GM12878 (cell line): ENCODE measurements at regions not wholly inside any gene's neighbourhood (a gene's known extent, or its start where the extent isn't known, plus 50 kb on each side); places are given as distances from the start of the nearest gene placed in this dataset.

ENCODE experiments used
- ATAC-seq: fragments of 200-7000 bp; cut with Tn5 transposase; 3 replicates; pipeline ENCODE4 v1.9.1; 2020; ENCODE audit warnings: mild to moderate bottlenecking, moderate library complexity
- BruUV-seq: library from RNA; stranded (reverse); fragments of 400-500 nt; replicated peaks from 2 replicates; lab custom pipeline; 2021; lab: Mats Ljungman, UMichigan
- CTCF ChIA-PET: fragments of 300-600 bp; sonication (Branson Sonifier 250); formaldehyde crosslinking; extraction: SDS; loops from one replicate; lab custom pipeline; 2021; ENCODE audit warnings: inconsistent platforms; lab: Yijun Ruan, JAX
- POLR2A ChIA-PET: fragments of 350-600 bp; formaldehyde crosslinking; extraction: SDS; loops from one replicate; lab custom pipeline; 2021; ENCODE audit warnings: inconsistent platforms; lab: Charles Lee
- RAD21 ChIA-PET: fragments of 300-600 bp; sonication (Branson Sonifier 250); formaldehyde crosslinking; loops from one replicate; lab custom pipeline; 2023; ENCODE audit warnings: antibody characterized with exemption; ENCODE audit not compliant: unreplicated experiment; lab: Charles Lee
- SMC1A ChIA-PET: fragments of 300-600 bp; sonication (Branson Sonifier 250); formaldehyde crosslinking; loops from one replicate; lab custom pipeline; 2023; ENCODE audit not compliant: unreplicated experiment, uncharacterized antibody; lab: Charles Lee
- DNase-seq: peaks from one replicate; pipeline ENCODE4 v3.0.0-alpha.2; 2011; ENCODE audit warnings: low read depth, low spot score
- FAIRE-seq: peaks from 3 replicates; lab custom pipeline; 2011; peaks lifted over from hg19 to GRCh38; lab: Jason Lieb, UNC
- H2AFZ ChIP-seq: 2 replicates; pipeline ENCODE4 v1.6.0; 2011; ENCODE audit warnings: low read depth, low read length, control low read depth; ENCODE audit not compliant: control insufficient read depth
- H3K27ac ChIP-seq: 2 replicates; pipeline ENCODE4 v1.5.1; 2011; ENCODE audit warnings: control low read depth; ENCODE audit not compliant: control insufficient read depth, insufficient read depth
- H3K27me3 ChIP-seq, 2 experiments: replicated peaks in 1 of 2; 2 replicates each; pipeline versions ENCODE4 v1.6.0 to v1.6.1; 2011; ENCODE audit warnings: low read length in 1 of 2; ENCODE audit not compliant: control insufficient read depth in 2 of 2, insufficient read depth in 2 of 2
- H3K36me3 ChIP-seq, 2 experiments: 2 replicates each; pipeline ENCODE4 v1.5.1; 2011; ENCODE audit warnings: low read length in 1 of 2; ENCODE audit not compliant: control insufficient read depth in 2 of 2, insufficient read depth in 2 of 2
- H3K4me1 ChIP-seq: 2 replicates; pipeline ENCODE4 v1.6.1; 2011; ENCODE audit warnings: mild to moderate bottlenecking, low read length, moderate library complexity, mixed read lengths; ENCODE audit not compliant: control insufficient read depth, insufficient read depth
- H3K4me2 ChIP-seq: 2 replicates; pipeline ENCODE4 v1.6.0; 2011; ENCODE audit warnings: control low read depth; ENCODE audit not compliant: control insufficient read depth, insufficient read depth
- H3K4me3 ChIP-seq: fragments of 200-600 bp; sonication (generic); 2 replicates; pipeline ENCODE4 v1.5.1; 2016
- H3K79me2 ChIP-seq: 2 replicates; pipeline ENCODE4 v1.6.0; 2011; ENCODE audit warnings: low read length; ENCODE audit not compliant: control insufficient read depth, insufficient read depth
- H3K9ac ChIP-seq: 2 replicates; pipeline ENCODE4 v1.8.0; 2011; ENCODE audit warnings: low read length, control low read depth, mixed read lengths; ENCODE audit not compliant: control insufficient read depth, insufficient read depth
- H3K9me3 ChIP-seq: replicated peaks from 3 replicates; pipeline ENCODE4 v1.5.1; 2011; ENCODE audit warnings: mild to moderate bottlenecking, low read length; ENCODE audit not compliant: control insufficient read depth, insufficient read depth
- H4K20me1 ChIP-seq: 2 replicates; pipeline ENCODE4 v1.6.0; 2011; ENCODE audit not compliant: control insufficient read depth, insufficient read depth
- CEBPZ ChIP-seq: fragments of 150-350 bp; IDR thresholded peaks from 2 replicates; pipeline ENCODE4 v1.6.1; 2016; ENCODE audit warnings: low read depth, low read length
- E2F4 ChIP-seq: IDR thresholded peaks from 2 replicates; pipeline ENCODE4 v1.6.1; 2012; ENCODE audit warnings: low read depth, low read length, improper control_type of control experiment
- E2F8 ChIP-seq: fragments of 450-650 bp; IDR thresholded peaks from 2 replicates; pipeline ENCODE4 v1.6.1; 2018; ENCODE audit warnings: mild to moderate bottlenecking, low read depth, moderate library complexity; ENCODE audit not compliant: partially characterized antibody
- MYB ChIP-seq: fragments of 150-350 bp; IDR thresholded peaks from 2 replicates; pipeline ENCODE4 v1.6.1; 2014; ENCODE audit warnings: mild to moderate bottlenecking, low read depth, low read length, borderline replicate concordance
- NR2C2 ChIP-seq: IDR thresholded peaks from 2 replicates; pipeline ENCODE4 v1.6.1; 2011; ENCODE audit warnings: borderline replicate concordance, low read depth; ENCODE audit not compliant: control insufficient read depth, insufficient read length
- PML ChIP-seq: IDR thresholded peaks from 2 replicates; pipeline ENCODE4 v1.6.1; 2012; ENCODE audit warnings: low read length, inconsistent platforms
- POLR2AphosphoS2 ChIP-seq: IDR thresholded peaks from 2 replicates; pipeline ENCODE4 v1.6.1; 2011; ENCODE audit warnings: low read depth, mild to moderate bottlenecking, low read length, improper control_type of control experiment, moderate library complexity
- POLR2AphosphoS5 ChIP-seq: IDR thresholded peaks from 2 replicates; pipeline ENCODE4 v1.6.1; 2011; ENCODE audit warnings: mild to moderate bottlenecking, low read length, inconsistent platforms
- USF1 ChIP-seq: IDR thresholded peaks from 2 replicates; pipeline ENCODE4 v1.6.1; 2011; ENCODE audit warnings: borderline replicate concordance, low read depth, mild to moderate bottlenecking, moderate library complexity, mixed read lengths, low read length; ENCODE audit not compliant: insufficient read depth; ENCODE audit errors: extremely low read length
- YY1 ChIP-seq: IDR thresholded peaks from 2 replicates; pipeline ENCODE4 v1.6.1; 2011; ENCODE audit warnings: low read depth, mild to moderate bottlenecking, low read length
- ZBTB40 ChIP-seq: fragments of 450-650 bp; IDR thresholded peaks from 2 replicates; pipeline ENCODE4 v1.6.1; 2016; ENCODE audit warnings: mild to moderate bottlenecking, moderate library complexity, borderline replicate concordance
- WGBS: methylation state at CpG from one replicate; pipeline ENCODE4 v1.1.6; 2016; ENCODE audit warnings: low lambda C conversion rate; ENCODE audit not compliant: insufficient replicate concordance, insufficient coverage; ENCODE audit errors: missing lambda C conversion rate; 5-methylcytosine and 5-hydroxymethylcytosine counted together
- in situ Hi-C: fragments of 300-500 bp; cut with MboI; formaldehyde crosslinking; loops from 9 replicates; pipeline ENCODE4 v1.14.3; 2018; ENCODE audit warnings: mixed read lengths
- intact Hi-C: fragments of 100-400 bp; cut with micrococcal nuclease; formaldehyde crosslinking; loops from one replicate; pipeline ENCODE4 v1.14.2; 2022; ENCODE audit not compliant: unreplicated experiment

GRCh38 chr1:232702911-232703310 is 73.0 kb upstream of the SIPA1L2 start:
- Histone ChIP-seq H3K27ac (no peak overlapping the region), H3K27me3 (peaks cover 0 to 4% of the 10 kb centered on the region in 2 experiments; a peak in 2 of 4 replicates), H3K36me3 (no peaks in the 10 kb centered on the region), H3K79me2 (no peaks in the 10 kb centered on the region), H3K4me3 (no peak overlapping the region), H3K9ac (no peak overlapping the region), H3K4me2 (no peak overlapping the region), H4K20me1 (no peaks in the 10 kb centered on the region), H2AFZ (no peak overlapping the region), H3K4me1 (no peaks in the 10 kb centered on the region), H3K9me3 (no peaks in the 10 kb centered on the region)
- 42% methylated on average over 5 of the region's 5 CpGs for WGBS
- ChIA-PET RAD21 (no interaction called here), SMC1A (no interaction called here), CTCF (no interaction called here), POLR2A (no interaction called here)
- intact Hi-C loops (no loop called here), in situ Hi-C loops (no loop called here)
- no peak for ATAC-seq
- BruUV-seq, result no TSS peak
- no peak for FAIRE-seq
- no peak for DNase-seq
- no peak for TF ChIP-seq PML
- no peak for TF ChIP-seq USF1
- TF ChIP-seq E2F4, result no peak
- no peak for TF ChIP-seq MYB
- TF ChIP-seq ZBTB40, result no peak
- no peak for TF ChIP-seq CEBPZ
- TF ChIP-seq NR2C2, result no peak
- no peak for TF ChIP-seq E2F8
- no peak for TF ChIP-seq YY1
- no peak for TF ChIP-seq POLR2AphosphoS2
- TF ChIP-seq POLR2AphosphoS5, result no peak
